Endothelial cell of umbilical vein (primary cell): ENCODE measurements at regions not wholly inside any gene's neighbourhood (a gene's known extent, or its start where the extent isn't known, plus 50 kb on each side); places are given as distances from the start of the nearest gene placed in this dataset.

ENCODE experiments used
- BruUV-seq: library from RNA; stranded (reverse); fragments of 400-500 nt; replicated peaks from 2 replicates; lab custom pipeline; 2021; lab: Mats Ljungman, UMichigan
- CTCF ChIA-PET: fragments of 300-600, 350-600 bp; sonication (Branson Sonifier 250); formaldehyde crosslinking; loops from one replicate; lab custom pipeline; 2021; ENCODE audit warnings: antibody characterized with exemption, inconsistent platforms; lab: Charles Lee
- POLR2A ChIA-PET: fragments of 300-600, 350-600 bp; sonication (Branson Sonifier 250); formaldehyde crosslinking; loops from one replicate; lab custom pipeline; 2021; ENCODE audit warnings: antibody characterized with exemption, inconsistent platforms; lab: Charles Lee
- DNase-seq: peaks from one replicate; pipeline ENCODE4 v3.0.0-alpha.2; 2011; ENCODE audit warnings: low read depth, low spot score
- FAIRE-seq: peaks from 2 replicates; lab custom pipeline; 2011; peaks lifted over from hg19 to GRCh38; lab: Jason Lieb, UNC
- H2AFZ ChIP-seq: 2 replicates; pipeline ENCODE4 v1.6.0; 2012; ENCODE audit warnings: low read depth, low read length, control low read depth, inconsistent platforms
- H3K27ac ChIP-seq: 2 replicates; pipeline ENCODE4 v1.5.1; 2011; ENCODE audit warnings: low read depth, mild to moderate bottlenecking, control low read depth, low read length, moderate library complexity; ENCODE audit not compliant: insufficient read depth
- H3K27me3 ChIP-seq, 2 experiments: 2 replicates each; pipeline versions ENCODE4 v1.6.0 to v1.6.1; 2011; ENCODE audit warnings: low read length in 2 of 2, mixed read lengths in 1 of 2; ENCODE audit not compliant: control insufficient read depth in 2 of 2, insufficient read depth in 2 of 2
- H3K36me3 ChIP-seq, 2 experiments: 2 replicates in 1 of 2; 3 replicates in 1 of 2; pipeline ENCODE4 v1.5.1; 2011; ENCODE audit warnings: low read length in 2 of 2, mild to moderate bottlenecking in 1 of 2, moderate library complexity in 1 of 2; ENCODE audit not compliant: control insufficient read depth in 2 of 2, insufficient read depth in 2 of 2; ENCODE audit errors: extremely low read depth in 1 of 2
- H3K4me1 ChIP-seq: 3 replicates; pipeline ENCODE4 v1.5.1; 2011; ENCODE audit warnings: mild to moderate bottlenecking, low read length; ENCODE audit not compliant: control insufficient read depth, insufficient read depth; ENCODE audit errors: extremely low read depth
- H3K4me2 ChIP-seq: 2 replicates; pipeline ENCODE4 v1.6.1; 2011; ENCODE audit warnings: low read length, control low read depth, mixed read lengths; ENCODE audit not compliant: insufficient read depth
- H3K4me3 ChIP-seq, 3 experiments: fragments of 200-600 bp in 1 of 3; sonication (generic), shearing (Covaris generic) in 1 of 3; replicated peaks in 1 of 3; 2 replicates each; pipeline ENCODE4 v1.5.1; 2011 to 2016; ENCODE audit warnings: control low read depth in 3 of 3, low read length in 3 of 3, mild to moderate bottlenecking in 2 of 3, inconsistent platforms in 1 of 3, low read depth in 1 of 3, moderate library complexity in 1 of 3; ENCODE audit not compliant: insufficient read depth in 1 of 3
- H3K79me2 ChIP-seq: 2 replicates; pipeline ENCODE4 v1.6.0; 2012; ENCODE audit warnings: low read length, inconsistent platforms; ENCODE audit not compliant: control insufficient read depth, insufficient read depth
- H3K9ac ChIP-seq: replicated peaks from 2 replicates; pipeline ENCODE3; 2011; ENCODE audit warnings: low read length, control low read depth; ENCODE audit not compliant: insufficient read depth; ENCODE audit errors: extremely low read depth
- H3K9me1 ChIP-seq: replicated peaks from 3 replicates; pipeline ENCODE4 v1.6.0; 2011; ENCODE audit warnings: mild to moderate bottlenecking, low read length; ENCODE audit not compliant: control insufficient read depth, insufficient read depth; ENCODE audit errors: extremely low read depth
- H3K9me3 ChIP-seq: replicated peaks from 2 replicates; pipeline ENCODE4 v1.5.1; 2012; ENCODE audit warnings: low read length, inconsistent platforms; ENCODE audit not compliant: control insufficient read depth, insufficient read depth
- H4K20me1 ChIP-seq: replicated peaks from 2 replicates; pipeline ENCODE3; 2011; ENCODE audit warnings: mild to moderate bottlenecking, low read length; ENCODE audit not compliant: control insufficient read depth, insufficient read depth; ENCODE audit errors: extremely low read depth
- EZH2 ChIP-seq: IDR thresholded peaks from 2 replicates; pipeline ENCODE4 v1.6.1; 2012; ENCODE audit warnings: borderline replicate concordance, low read depth, mild to moderate bottlenecking, moderate library complexity, low read length, inconsistent platforms; ENCODE audit not compliant: severe bottlenecking
- FOS ChIP-seq: IDR thresholded peaks from 2 replicates; pipeline ENCODE4 v1.6.1; 2011; ENCODE audit warnings: mild to moderate bottlenecking, low read length, moderate library complexity, borderline replicate concordance; ENCODE audit not compliant: insufficient read depth
- GATA2 ChIP-seq: IDR thresholded peaks from 2 replicates; pipeline ENCODE4 v1.7.0; 2011; ENCODE audit warnings: low read depth, mild to moderate bottlenecking, moderate library complexity, mixed read lengths, low read length; ENCODE audit not compliant: insufficient read length, insufficient read depth
- JUN ChIP-seq: IDR thresholded peaks from 2 replicates; pipeline ENCODE4 v1.6.1; 2011; ENCODE audit warnings: borderline replicate concordance, low read depth; ENCODE audit not compliant: insufficient read length, insufficient read depth
- MAX ChIP-seq: IDR thresholded peaks from 2 replicates; pipeline ENCODE4 v1.6.1; 2011; ENCODE audit not compliant: insufficient read depth, insufficient read length
- MYC ChIP-seq: IDR thresholded peaks from one replicate; pipeline ENCODE4 v1.6.1; 2011; ENCODE audit warnings: mild to moderate bottlenecking, low read depth, low read length
- POLR2AphosphoS5 ChIP-seq: IDR thresholded peaks from 2 replicates; pipeline ENCODE4 v1.6.1; 2012; ENCODE audit warnings: low read depth, mild to moderate bottlenecking, control low read depth, low read length, moderate library complexity; ENCODE audit not compliant: insufficient read depth
- dilution Hi-C: fragments of 300-500 bp; cut with MboI; formaldehyde crosslinking; loops from one replicate; pipeline ENCODE4 v1.15.0; 2019; ENCODE audit warnings: low sequenced_read_pairs; ENCODE audit not compliant: extremely low pct_ligation_motif_present
- intact Hi-C: fragments of 100-400 bp; cut with micrococcal nuclease; formaldehyde crosslinking; loops from one replicate; pipeline ENCODE4 v1.10.0; 2022
- TF ChIP-seq, protein P1 (sequence below), 2 donors: IDR thresholded peaks; 1 replicate in 1 of 2; 2 replicates in 1 of 2; pipeline ENCODE4 v1.5.1; 2011; ENCODE audit warnings: low read length in 2 of 2, mild to moderate bottlenecking in 2 of 2, moderate library complexity in 2 of 2, control low read depth in 1 of 2, inconsistent platforms in 1 of 2, low read depth in 1 of 2; ENCODE audit not compliant: insufficient read depth in 1 of 2; ENCODE audit errors: extremely low read depth in 1 of 2

DNA sequence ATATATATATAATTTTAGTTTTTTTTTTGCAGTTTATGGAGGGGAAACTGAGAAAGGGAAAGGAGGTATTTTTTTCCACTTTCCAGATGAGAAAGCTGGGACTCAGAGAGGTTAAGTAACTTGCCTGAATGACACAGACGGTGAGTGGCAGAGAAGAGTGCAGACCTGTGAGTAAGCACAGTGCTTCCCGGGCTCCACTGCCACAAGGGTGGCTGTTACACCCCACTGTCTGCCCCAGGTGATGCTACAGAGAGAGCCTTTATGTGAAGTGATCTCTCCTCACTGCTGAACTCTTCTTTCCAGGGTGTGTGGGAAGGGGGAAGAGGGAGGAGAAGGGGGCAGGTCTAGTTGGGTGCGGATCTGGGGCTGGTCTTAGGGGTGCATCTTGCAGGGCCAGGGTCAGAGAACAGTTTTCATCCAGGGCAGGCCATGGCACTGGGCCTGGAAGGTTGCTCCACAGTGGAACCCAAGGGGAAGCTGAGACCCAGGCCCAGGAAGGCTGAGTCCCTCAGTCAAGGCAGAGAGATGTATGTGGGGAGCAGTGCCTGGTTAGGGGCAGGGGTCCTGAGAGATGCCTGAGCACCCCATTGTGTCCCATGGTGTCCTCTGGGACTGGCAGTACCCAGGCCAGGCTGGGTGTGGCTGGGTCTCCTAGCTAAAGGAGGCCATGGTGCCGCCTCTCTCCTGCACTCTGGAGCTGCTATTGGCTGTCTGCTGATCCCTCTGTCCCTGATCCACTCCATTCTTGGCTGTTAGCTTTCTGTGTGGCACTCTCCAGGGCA is 357.5 kb downstream of the PTPRU start:
- CTCF ChIA-PET: interaction anchor here (1.5 kb wide), 1 partner anchor 110 kb away, joined by 3 read pairs; no protein-coding TSS in a partner anchor
- intact Hi-C loops (no loop called here), dilution Hi-C loops (no loop called here)
- no TSS peak for BruUV-seq
- H3K36me3 ChIP-seq: no peaks in the 10 kb centered on the region
- H3K4me1 ChIP-seq: peaks cover 2% of the 10 kb centered on the region
- H4K20me1 ChIP-seq: no peaks in the 10 kb centered on the region
- H3K4me2 ChIP-seq: no peak overlapping the region
- H3K27ac ChIP-seq: no peak overlapping the region
- POLR2A ChIA-PET: no interaction called here
- H2AFZ ChIP-seq: no peak overlapping the region
- DNase-seq (no peak), FAIRE-seq (no peak)
- H3K27me3 ChIP-seq: no peaks in the 10 kb centered on the region
- TF ChIP-seq EZH2 (no peak), MYC (no peak), JUN (no peak), MAX (no peak), FOS (no peak), GATA2 (no peak), POLR2AphosphoS5 (no peak)
- TF ChIP-seq, protein P1, sequence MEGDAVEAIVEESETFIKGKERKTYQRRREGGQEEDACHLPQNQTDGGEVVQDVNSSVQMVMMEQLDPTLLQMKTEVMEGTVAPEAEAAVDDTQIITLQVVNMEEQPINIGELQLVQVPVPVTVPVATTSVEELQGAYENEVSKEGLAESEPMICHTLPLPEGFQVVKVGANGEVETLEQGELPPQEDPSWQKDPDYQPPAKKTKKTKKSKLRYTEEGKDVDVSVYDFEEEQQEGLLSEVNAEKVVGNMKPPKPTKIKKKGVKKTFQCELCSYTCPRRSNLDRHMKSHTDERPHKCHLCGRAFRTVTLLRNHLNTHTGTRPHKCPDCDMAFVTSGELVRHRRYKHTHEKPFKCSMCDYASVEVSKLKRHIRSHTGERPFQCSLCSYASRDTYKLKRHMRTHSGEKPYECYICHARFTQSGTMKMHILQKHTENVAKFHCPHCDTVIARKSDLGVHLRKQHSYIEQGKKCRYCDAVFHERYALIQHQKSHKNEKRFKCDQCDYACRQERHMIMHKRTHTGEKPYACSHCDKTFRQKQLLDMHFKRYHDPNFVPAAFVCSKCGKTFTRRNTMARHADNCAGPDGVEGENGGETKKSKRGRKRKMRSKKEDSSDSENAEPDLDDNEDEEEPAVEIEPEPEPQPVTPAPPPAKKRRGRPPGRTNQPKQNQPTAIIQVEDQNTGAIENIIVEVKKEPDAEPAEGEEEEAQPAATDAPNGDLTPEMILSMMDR (IDR thresholded peaks at IDR 0.05; ENCODE audit: extremely low read depth in 1 of 2, insufficient read depth in 1 of 2, low read depth in 1 of 2, low read length in 2 of 2): no peak
- H3K4me3 ChIP-seq: no peak overlapping the region
- H3K9me1 ChIP-seq: no peaks in the 10 kb centered on the region
- no peaks in the 10 kb centered on the region for H3K79me2 ChIP-seq
- H3K9ac ChIP-seq: no peak overlapping the region
- H3K9me3 ChIP-seq: no peaks in the 10 kb centered on the region
